ENCODE measurements at regions not wholly inside any gene's neighbourhood (a gene's known extent, or its start where the extent isn't known, plus 50 kb on each side); places are given as distances from the start of the nearest gene placed in this dataset.

DNA sequence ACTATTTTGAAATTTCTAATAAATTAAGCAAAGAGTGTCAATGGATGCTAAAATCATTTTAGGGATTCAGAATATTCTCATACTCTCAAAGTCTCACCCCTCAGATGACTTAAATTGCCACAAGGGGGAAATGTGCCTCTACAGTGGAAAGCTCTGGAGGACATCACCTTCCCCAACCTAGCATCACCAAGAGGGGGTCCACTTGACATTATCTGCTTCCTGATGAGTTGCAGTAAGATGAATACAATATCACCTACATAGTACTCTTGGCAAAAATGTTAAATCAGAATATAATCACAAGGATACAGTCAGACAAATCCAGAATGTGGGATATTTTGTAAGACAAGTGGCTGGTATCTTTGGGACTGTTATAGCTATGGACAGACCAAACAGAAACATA is 290.1 kb downstream of the MFSD1 start:
- Histone ChIP-seq H3K9me2 (ENCODE audit: insufficient read depth) (no peaks in the 10 kb centered on the region), H3K79me2 (ENCODE audit: insufficient read depth, low read length) (no peaks in the 10 kb centered on the region), H3K27me3 (ENCODE audit: insufficient read depth, low read length) (no peaks in the 10 kb centered on the region), H3K27ac (ENCODE audit: low read depth, low read length) (no peak overlapping the region), H3K4me3 (replicated peaks in 1 of 2; ENCODE audit: low read depth in 1 of 2, low read length in 2 of 2) (no peak overlapping the region), H2AFZ (ENCODE audit: low read depth, low read length, poor library complexity, severe bottlenecking) (no peak overlapping the region), H3K4me2 (ENCODE audit: low read length) (no peak overlapping the region), H3K9ac (ENCODE audit: low read length) (no peak overlapping the region), H3K4me1 (ENCODE audit: control insufficient read depth in 1 of 2, insufficient read depth in 2 of 2, low read length in 2 of 2) (no peaks in the 10 kb centered on the region), H3K36me3 (ENCODE audit: control insufficient read depth in 1 of 2, insufficient read depth in 2 of 2, low read length in 2 of 2) (no peaks in the 10 kb centered on the region), H4K20me1 (ENCODE audit: insufficient read depth) (no peaks in the 10 kb centered on the region), H3K9me3 (ENCODE audit: control insufficient read depth in 1 of 2, insufficient read depth in 1 of 2, low read depth in 1 of 2, low read length in 2 of 2) (no peaks in the 10 kb centered on the region)
- ChIA-PET RAD21 (ENCODE audit: low non-redundant PET in 1 of 2, low total read pairs in 2 of 2, uncharacterized antibody in 2 of 2, unreplicated experiment in 2 of 2) (no interaction called here), CTCF (no interaction called here), POLR2A (no interaction called here)
- ATAC-seq (no peak), DNase-seq (ENCODE audit: low read depth, low spot score) (no peak)
- intact Hi-C loops (cut with micrococcal nuclease) = no loop called here
- no TSS peak for BruUV-seq (replicated peaks)
- TF ChIP-seq SRF (IDR thresholded peaks at IDR 0.05; ENCODE audit: low read depth) (no peak), RAD21 (IDR thresholded peaks at IDR 0.05; ENCODE audit: low read depth) (peak; percentile 43)
- TF ChIP-seq, protein P1, sequence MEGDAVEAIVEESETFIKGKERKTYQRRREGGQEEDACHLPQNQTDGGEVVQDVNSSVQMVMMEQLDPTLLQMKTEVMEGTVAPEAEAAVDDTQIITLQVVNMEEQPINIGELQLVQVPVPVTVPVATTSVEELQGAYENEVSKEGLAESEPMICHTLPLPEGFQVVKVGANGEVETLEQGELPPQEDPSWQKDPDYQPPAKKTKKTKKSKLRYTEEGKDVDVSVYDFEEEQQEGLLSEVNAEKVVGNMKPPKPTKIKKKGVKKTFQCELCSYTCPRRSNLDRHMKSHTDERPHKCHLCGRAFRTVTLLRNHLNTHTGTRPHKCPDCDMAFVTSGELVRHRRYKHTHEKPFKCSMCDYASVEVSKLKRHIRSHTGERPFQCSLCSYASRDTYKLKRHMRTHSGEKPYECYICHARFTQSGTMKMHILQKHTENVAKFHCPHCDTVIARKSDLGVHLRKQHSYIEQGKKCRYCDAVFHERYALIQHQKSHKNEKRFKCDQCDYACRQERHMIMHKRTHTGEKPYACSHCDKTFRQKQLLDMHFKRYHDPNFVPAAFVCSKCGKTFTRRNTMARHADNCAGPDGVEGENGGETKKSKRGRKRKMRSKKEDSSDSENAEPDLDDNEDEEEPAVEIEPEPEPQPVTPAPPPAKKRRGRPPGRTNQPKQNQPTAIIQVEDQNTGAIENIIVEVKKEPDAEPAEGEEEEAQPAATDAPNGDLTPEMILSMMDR (IDR thresholded peaks at IDR 0.05 in 2 of 3, conservative IDR thresholded peaks at IDR 0.05 in 1 of 3; ENCODE audit: borderline replicate concordance in 1 of 3, insufficient read depth in 1 of 3, low read depth in 2 of 3, low read length in 2 of 3) = peak in 1 of 3 experiments; percentile 16; a peak in 1 of 6 replicates

DNA sequence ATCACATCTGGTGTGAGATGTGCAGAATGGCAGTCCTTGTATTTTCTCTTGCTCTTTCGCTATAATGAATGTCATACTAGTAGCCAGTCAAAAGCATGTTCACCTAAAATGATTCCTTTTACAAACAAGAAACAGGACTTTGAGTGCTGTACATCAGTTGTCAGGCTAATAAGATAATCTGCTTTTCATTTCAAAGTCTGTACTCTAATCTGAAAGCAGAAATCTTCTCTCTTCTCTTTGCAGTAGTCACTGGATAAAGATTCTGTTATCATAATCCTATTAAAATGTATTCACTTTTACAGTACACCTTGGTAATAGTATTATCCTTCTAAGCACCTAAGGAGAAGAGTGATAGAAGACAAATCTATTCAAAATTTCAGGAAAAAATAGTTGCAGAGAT is 300.1 kb downstream of the MFSD1 start:
- TF ChIP-seq, protein P2, sequence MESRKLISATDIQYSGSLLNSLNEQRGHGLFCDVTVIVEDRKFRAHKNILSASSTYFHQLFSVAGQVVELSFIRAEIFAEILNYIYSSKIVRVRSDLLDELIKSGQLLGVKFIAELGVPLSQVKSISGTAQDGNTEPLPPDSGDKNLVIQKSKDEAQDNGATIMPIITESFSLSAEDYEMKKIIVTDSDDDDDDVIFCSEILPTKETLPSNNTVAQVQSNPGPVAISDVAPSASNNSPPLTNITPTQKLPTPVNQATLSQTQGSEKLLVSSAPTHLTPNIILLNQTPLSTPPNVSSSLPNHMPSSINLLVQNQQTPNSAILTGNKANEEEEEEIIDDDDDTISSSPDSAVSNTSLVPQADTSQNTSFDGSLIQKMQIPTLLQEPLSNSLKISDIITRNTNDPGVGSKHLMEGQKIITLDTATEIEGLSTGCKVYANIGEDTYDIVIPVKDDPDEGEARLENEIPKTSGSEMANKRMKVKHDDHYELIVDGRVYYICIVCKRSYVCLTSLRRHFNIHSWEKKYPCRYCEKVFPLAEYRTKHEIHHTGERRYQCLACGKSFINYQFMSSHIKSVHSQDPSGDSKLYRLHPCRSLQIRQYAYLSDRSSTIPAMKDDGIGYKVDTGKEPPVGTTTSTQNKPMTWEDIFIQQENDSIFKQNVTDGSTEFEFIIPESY (IDR thresholded peaks at IDR 0.05; ENCODE audit: extremely low read depth, insufficient replicate concordance, low read length) = no peak
- TF ChIP-seq SRF (IDR thresholded peaks at IDR 0.05; ENCODE audit: low read depth) (no peak), POLR2A (IDR thresholded peaks at IDR 0.05; ENCODE audit: borderline replicate concordance, extremely low read depth, insufficient read depth, insufficient read length) (no peak), ELF1 (IDR thresholded peaks at IDR 0.05; ENCODE audit: borderline replicate concordance, low read depth) (no peak), SP1 (IDR thresholded peaks at IDR 0.05; ENCODE audit: low read depth) (no peak), EGR1 (IDR thresholded peaks at IDR 0.05; ENCODE audit: low read depth) (no peak), YY1 (IDR thresholded peaks at IDR 0.05; ENCODE audit: extremely low read depth, insufficient replicate concordance, low read depth, low read length) (no peak), ZFX (IDR thresholded peaks at IDR 0.05) (no peak)
- TF ChIP-seq, protein P3, sequence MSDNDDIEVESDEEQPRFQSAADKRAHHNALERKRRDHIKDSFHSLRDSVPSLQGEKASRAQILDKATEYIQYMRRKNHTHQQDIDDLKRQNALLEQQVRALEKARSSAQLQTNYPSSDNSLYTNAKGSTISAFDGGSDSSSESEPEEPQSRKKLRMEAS (IDR thresholded peaks at IDR 0.05) = no peak
- Histone ChIP-seq H3K27me3 (ENCODE audit: insufficient read depth, low read length) (no peaks in the 10 kb centered on the region), H4K20me1 (ENCODE audit: insufficient read depth) (no peaks in the 10 kb centered on the region), H3K36me3 (ENCODE audit: control insufficient read depth in 1 of 2, insufficient read depth in 2 of 2, low read length in 2 of 2) (no peaks in the 10 kb centered on the region), H2AFZ (ENCODE audit: low read depth, low read length, poor library complexity, severe bottlenecking) (no peak overlapping the region), H3K9ac (ENCODE audit: low read length) (no peak overlapping the region), H3K4me2 (ENCODE audit: low read length) (no peak overlapping the region), H3K4me3 (replicated peaks in 1 of 2; ENCODE audit: low read depth in 1 of 2, low read length in 2 of 2) (no peak overlapping the region), H3K27ac (ENCODE audit: low read depth, low read length) (no peak overlapping the region), H3K79me2 (ENCODE audit: insufficient read depth, low read length) (no peaks in the 10 kb centered on the region), H3K9me2 (ENCODE audit: insufficient read depth) (no peaks in the 10 kb centered on the region), H3K9me3 (ENCODE audit: control insufficient read depth in 1 of 2, insufficient read depth in 1 of 2, low read depth in 1 of 2, low read length in 2 of 2) (no peaks in the 10 kb centered on the region), H3K4me1 (ENCODE audit: control insufficient read depth in 1 of 2, insufficient read depth in 2 of 2, low read length in 2 of 2) (no peaks in the 10 kb centered on the region)
- ChIA-PET RAD21 (ENCODE audit: low non-redundant PET in 1 of 2, low total read pairs in 2 of 2, uncharacterized antibody in 2 of 2, unreplicated experiment in 2 of 2) (no interaction called here), CTCF (no interaction called here), POLR2A (no interaction called here)
- ATAC-seq (no peak), DNase-seq (ENCODE audit: low read depth, low spot score) (no peak)
- intact Hi-C loops (cut with micrococcal nuclease) = no loop called here
- no TSS peak for BruUV-seq (replicated peaks)

Measured in HCT116 (cell line).